NT2/D1 (cell line): ENCODE measurements at regions not wholly inside any gene's neighbourhood (a gene's known extent, or its start where the extent isn't known, plus 50 kb on each side); places are given as distances from the start of the nearest gene placed in this dataset.
"Not testable (repeated sequence)": the region's sequence is repeated elsewhere in the genome, so short reads cannot be mapped to it uniquely, and the experiment has no call there.

Source experiments
- DNase-seq: peaks from one replicate; pipeline ENCODE4 v3.0.0-alpha.2; 2011; ENCODE audit warnings: low read depth, low spot score
- H3K27me3 ChIP-seq: 2 replicates; pipeline ENCODE4 v1.6.0; 2011; ENCODE audit warnings: mild to moderate bottlenecking; ENCODE audit not compliant: insufficient read length, insufficient read depth
- H3K36me3 ChIP-seq: 2 replicates; pipeline ENCODE4 v1.6.1; 2011; ENCODE audit warnings: mild to moderate bottlenecking, low read length, mixed read lengths; ENCODE audit not compliant: insufficient read depth, insufficient read length
- H3K4me1 ChIP-seq: 2 replicates; pipeline ENCODE4 v1.5.1; 2011; ENCODE audit not compliant: insufficient read depth, insufficient read length
- H3K4me3 ChIP-seq: 2 replicates; pipeline ENCODE4 v1.5.1; 2011; ENCODE audit warnings: low read depth; ENCODE audit not compliant: insufficient read length
- H3K9ac ChIP-seq: 2 replicates; pipeline ENCODE4 v1.6.0; 2011; ENCODE audit warnings: low read depth; ENCODE audit not compliant: insufficient read length
- H3K9me3 ChIP-seq: 2 replicates; pipeline ENCODE4 v1.5.1; 2011; ENCODE audit warnings: mild to moderate bottlenecking, low read length; ENCODE audit not compliant: insufficient read depth
- SUZ12 ChIP-seq: IDR thresholded peaks from 2 replicates; pipeline ENCODE4 v1.6.1; 2011; ENCODE audit not compliant: insufficient read length, insufficient read depth; ENCODE audit errors: extremely low read depth
- YY1 ChIP-seq: IDR thresholded peaks from 2 replicates; pipeline ENCODE4 v1.6.1; 2011; ENCODE audit not compliant: insufficient read length, insufficient read depth
- ZNF274 ChIP-seq: IDR thresholded peaks from 2 replicates; pipeline ENCODE4 v1.6.1; 2011; ENCODE audit warnings: mild to moderate bottlenecking, low read depth, low read length

DNA sequence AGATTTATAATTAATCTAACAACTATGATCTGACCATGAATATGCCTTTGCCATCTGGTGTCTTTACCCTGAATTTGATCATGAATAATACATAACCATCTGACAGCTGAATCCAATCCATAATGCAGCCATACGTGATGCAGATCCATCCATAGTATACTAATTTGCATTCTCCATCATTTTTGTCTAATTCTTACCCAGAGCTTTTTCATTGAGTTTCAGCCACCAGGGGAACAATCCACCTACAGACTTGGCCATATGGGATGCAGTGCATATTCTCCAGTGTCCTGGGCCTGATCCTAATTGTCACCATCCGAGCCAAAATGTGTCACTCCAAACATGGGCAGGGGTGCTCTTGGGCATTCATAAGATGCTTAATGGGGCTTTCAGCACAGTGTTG, 227.2 kb upstream of the CRIM1 start:
- Histone ChIP-seq H3K4me1 (no peaks in the 10 kb centered on the region), H3K9ac (no peak overlapping the region), H3K36me3 (no peaks in the 10 kb centered on the region), H3K9me3 (no peaks in the 10 kb centered on the region), H3K4me3 (no peak overlapping the region), H3K27me3 (no peaks in the 10 kb centered on the region)
- DNase-seq = no peak
- TF ChIP-seq YY1 = no peak
- TF ChIP-seq SUZ12 = no peak
- no peak for TF ChIP-seq ZNF274

DNA sequence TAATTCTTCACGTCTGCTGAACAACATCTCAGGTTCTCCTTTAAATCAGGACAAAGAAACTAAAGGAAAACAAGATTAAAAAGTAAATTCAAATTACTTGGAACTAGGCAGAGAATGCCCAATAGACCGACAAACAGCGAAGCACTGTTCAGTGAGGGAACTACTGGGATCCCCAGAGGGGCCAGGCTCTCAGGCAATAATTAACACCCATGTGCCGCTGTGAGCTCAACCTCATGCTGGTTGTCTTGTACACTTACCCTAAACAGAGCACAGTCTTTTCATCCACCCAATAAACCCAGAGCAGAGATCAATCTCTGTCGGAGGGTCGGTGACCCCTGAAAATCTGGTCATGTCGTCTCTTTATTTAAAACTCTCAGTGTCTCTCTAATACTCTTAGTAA, 229.9 kb upstream of the CRIM1 start:
- no peaks in the 10 kb centered on the region for H3K36me3 ChIP-seq
- no peaks in the 10 kb centered on the region for H3K27me3 ChIP-seq
- no peaks in the 10 kb centered on the region for H3K4me1 ChIP-seq
- H3K9me3 ChIP-seq = no peaks in the 10 kb centered on the region
- H3K4me3 ChIP-seq = no peak overlapping the region
- no peak for DNase-seq
- TF ChIP-seq SUZ12 (no peak), ZNF274 (no peak), YY1 (no peak)
- no peak overlapping the region for H3K9ac ChIP-seq

DNA sequence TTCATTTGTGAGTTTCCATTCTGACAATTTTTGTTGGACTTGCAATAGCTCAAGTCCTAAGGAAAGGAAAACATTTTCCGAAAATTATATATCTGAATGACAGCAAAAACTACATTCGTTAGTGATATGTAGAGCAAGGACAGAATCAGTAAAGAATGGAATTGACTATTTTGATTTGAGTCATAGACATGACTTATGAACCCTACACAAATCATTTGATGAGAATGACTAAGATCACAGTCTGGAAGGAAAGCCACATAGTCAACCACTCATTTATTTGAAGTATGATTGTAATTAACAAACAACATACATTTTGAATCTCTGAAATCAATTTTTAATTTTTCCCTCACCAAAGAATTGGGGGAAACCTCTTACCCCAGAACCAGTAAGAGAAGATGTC, 231.6 kb upstream of the CRIM1 start:
- no peak overlapping the region for H3K4me3 ChIP-seq
- TF ChIP-seq SUZ12 (no peak), YY1 (no peak), ZNF274 (no peak)
- H3K27me3 ChIP-seq = no peaks in the 10 kb centered on the region
- no peak for DNase-seq
- H3K9me3 ChIP-seq = no peaks in the 10 kb centered on the region; the same call in 1 of the 2 replicates
- H3K9ac ChIP-seq = no peak overlapping the region
- no peaks in the 10 kb centered on the region for H3K4me1 ChIP-seq
- H3K36me3 ChIP-seq = no peaks in the 10 kb centered on the region

- H3K36me3 ChIP-seq = no peaks in the 10 kb centered on the region
- no peaks in the 10 kb centered on the region for H3K27me3 ChIP-seq
- no peak overlapping the region for H3K9ac ChIP-seq
- no peaks in the 10 kb centered on the region for H3K4me1 ChIP-seq
- no peak for DNase-seq
- H3K9me3 ChIP-seq = peaks cover 9% of the 10 kb centered on the region; the same call in 1 of the 2 replicates
- no peak overlapping the region for H3K4me3 ChIP-seq
- TF ChIP-seq SUZ12 (no peak), YY1 (no peak), ZNF274 (no peak)
Observed at GRCh38 chr2:36097022-36097421, 258.6 kb upstream of the CRIM1 start.

- not testable (repeated sequence) for H3K4me3 ChIP-seq, H3K9ac ChIP-seq, H3K36me3 ChIP-seq, DNase-seq, H3K27me3 ChIP-seq, H3K4me1 ChIP-seq
- peaks cover 11% of the 10 kb centered on the region; the same call in 1 of the 2 replicates for H3K9me3 ChIP-seq
Observed at GRCh38 chr2:36091844-36092741, 263.5 kb upstream of the CRIM1 start.

- no peaks in the 10 kb centered on the region for H3K36me3 ChIP-seq
- H3K27me3 ChIP-seq = no peaks in the 10 kb centered on the region
- no peak overlapping the region for H3K4me3 ChIP-seq
- no peaks in the 10 kb centered on the region for H3K4me1 ChIP-seq
- TF ChIP-seq ZNF274 (no peak), YY1 (no peak), SUZ12 (no peak)
- H3K9ac ChIP-seq = no peak overlapping the region
- no peak for DNase-seq
- peaks cover 7% of the 10 kb centered on the region; the same call in 1 of the 2 replicates for H3K9me3 ChIP-seq
Observed at GRCh38 chr2:36088716-36089328, 266.8 kb upstream of the CRIM1 start.

- no peak overlapping the region for H3K9ac ChIP-seq
- peaks cover 7% of the 10 kb centered on the region; the same call in 1 of the 2 replicates for H3K9me3 ChIP-seq
- H3K27me3 ChIP-seq = no peaks in the 10 kb centered on the region
- no peaks in the 10 kb centered on the region for H3K36me3 ChIP-seq
- DNase-seq = no peak
- H3K4me3 ChIP-seq = no peak overlapping the region
- H3K4me1 ChIP-seq = no peaks in the 10 kb centered on the region
- TF ChIP-seq SUZ12 = no peak
- no peak for TF ChIP-seq ZNF274
- no peak for TF ChIP-seq YY1
Observed at GRCh38 chr2:36087344-36087743, 268.2 kb upstream of the CRIM1 start.
